ENCODE measurements at regions not wholly inside any gene's neighbourhood (a gene's known extent, or its start where the extent isn't known, plus 50 kb on each side); places are given as distances from the start of the nearest gene placed in this dataset.
"Not testable (repeated sequence)": the region's sequence is repeated elsewhere in the genome, so short reads cannot be mapped to it uniquely, and the experiment has no call there.

- not testable (repeated sequence) for H2AFZ ChIP-seq (ENCODE audit: low read length); DNase-seq (ENCODE audit: low read depth in 2 of 2); H3K79me2 ChIP-seq (ENCODE audit: control insufficient read depth, insufficient read depth, low read length); H3K4me3 ChIP-seq (replicated peaks in 1 of 4; ENCODE audit: control extremely low read depth in 1 of 4, insufficient read depth in 1 of 4, low read depth in 3 of 4, low read length in 4 of 4); H3K4me1 ChIP-seq (ENCODE audit: control insufficient read depth, extremely low read depth, insufficient read depth, low read length); H4K20me1 ChIP-seq (ENCODE audit: control insufficient read depth, extremely low read depth, insufficient read depth, low read length); H3K4me2 ChIP-seq (ENCODE audit: extremely low read depth, insufficient read depth, low read length); H3K9me3 ChIP-seq (ENCODE audit: control insufficient read depth, insufficient read depth, low read depth, low read length); H3K9ac ChIP-seq (ENCODE audit: insufficient read depth, low read length); H3K27ac ChIP-seq (ENCODE audit: insufficient read depth, low read length); H3K27me3 ChIP-seq (ENCODE audit: control insufficient read depth, insufficient read depth, low read length); H3K36me3 ChIP-seq (ENCODE audit: control insufficient read depth, insufficient read depth, low read length)
Measured at GRCh38 chr7:35919607-35920006, 118.8 kb downstream of the SEPTIN7 start.

DNA sequence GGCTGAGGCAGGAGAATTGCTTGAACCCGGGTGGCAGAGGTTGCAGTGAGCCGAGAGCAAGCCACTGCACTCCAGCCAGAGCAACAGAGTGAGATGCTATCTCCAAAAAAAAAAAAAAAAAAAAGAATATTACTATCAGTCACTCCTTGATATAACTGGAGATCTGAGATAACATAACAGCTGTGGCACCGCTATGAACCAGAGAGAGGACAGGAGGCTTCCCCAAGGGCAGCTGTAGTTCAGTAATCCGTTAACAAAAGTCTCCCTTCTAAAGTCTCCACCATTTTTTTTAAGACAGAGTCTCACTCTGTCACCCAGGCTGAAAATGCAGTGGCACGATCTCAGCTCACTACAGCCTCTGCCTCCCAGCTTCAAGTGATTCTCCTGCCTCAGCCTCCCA is 120.5 kb downstream of the SEPTIN7 start:
- H3K36me3 ChIP-seq (ENCODE audit: control insufficient read depth, insufficient read depth, low read length); H3K4me1 ChIP-seq (ENCODE audit: control insufficient read depth, extremely low read depth, insufficient read depth, low read length); H3K4me2 ChIP-seq (ENCODE audit: extremely low read depth, insufficient read depth, low read length): not testable (repeated sequence)

GRCh38 chr7:35924668-35925067 is 123.8 kb downstream of the SEPTIN7 start:
- H4K20me1 ChIP-seq (ENCODE audit: control insufficient read depth, extremely low read depth, insufficient read depth, low read length); H3K4me3 ChIP-seq (replicated peaks in 1 of 4; ENCODE audit: control extremely low read depth in 1 of 4, insufficient read depth in 1 of 4, low read depth in 3 of 4, low read length in 4 of 4); H3K9ac ChIP-seq (ENCODE audit: insufficient read depth, low read length); H3K9me3 ChIP-seq (ENCODE audit: control insufficient read depth, insufficient read depth, low read depth, low read length); H3K79me2 ChIP-seq (ENCODE audit: control insufficient read depth, insufficient read depth, low read length); H3K36me3 ChIP-seq (ENCODE audit: control insufficient read depth, insufficient read depth, low read length); H3K27me3 ChIP-seq (ENCODE audit: control insufficient read depth, insufficient read depth, low read length); DNase-seq (ENCODE audit: low read depth in 2 of 2); H3K4me2 ChIP-seq (ENCODE audit: extremely low read depth, insufficient read depth, low read length); H3K27ac ChIP-seq (ENCODE audit: insufficient read depth, low read length); H2AFZ ChIP-seq (ENCODE audit: low read length); H3K4me1 ChIP-seq (ENCODE audit: control insufficient read depth, extremely low read depth, insufficient read depth, low read length): not testable (repeated sequence)

More for the DNA sequence above, 120.5 kb downstream of the SEPTIN7 start:
- H3K79me2 ChIP-seq (ENCODE audit: control insufficient read depth, insufficient read depth, low read length); H3K9ac ChIP-seq (ENCODE audit: insufficient read depth, low read length); H2AFZ ChIP-seq (ENCODE audit: low read length); H3K4me3 ChIP-seq (replicated peaks in 1 of 4; ENCODE audit: control extremely low read depth in 1 of 4, insufficient read depth in 1 of 4, low read depth in 3 of 4, low read length in 4 of 4); H3K27ac ChIP-seq (ENCODE audit: insufficient read depth, low read length); H3K9me3 ChIP-seq (ENCODE audit: control insufficient read depth, insufficient read depth, low read depth, low read length); H3K27me3 ChIP-seq (ENCODE audit: control insufficient read depth, insufficient read depth, low read length); H4K20me1 ChIP-seq (ENCODE audit: control insufficient read depth, extremely low read depth, insufficient read depth, low read length); DNase-seq (ENCODE audit: low read depth in 2 of 2): not testable (repeated sequence)

GRCh38 chr7:35926966-35927365 is 126.1 kb downstream of the SEPTIN7 start:
- H2AFZ ChIP-seq (ENCODE audit: low read length); H3K9ac ChIP-seq (ENCODE audit: insufficient read depth, low read length); H3K4me3 ChIP-seq (replicated peaks in 1 of 4; ENCODE audit: control extremely low read depth in 1 of 4, insufficient read depth in 1 of 4, low read depth in 3 of 4, low read length in 4 of 4); H3K79me2 ChIP-seq (ENCODE audit: control insufficient read depth, insufficient read depth, low read length); H4K20me1 ChIP-seq (ENCODE audit: control insufficient read depth, extremely low read depth, insufficient read depth, low read length); H3K4me1 ChIP-seq (ENCODE audit: control insufficient read depth, extremely low read depth, insufficient read depth, low read length); DNase-seq (ENCODE audit: low read depth in 2 of 2); H3K27ac ChIP-seq (ENCODE audit: insufficient read depth, low read length); H3K36me3 ChIP-seq (ENCODE audit: control insufficient read depth, insufficient read depth, low read length); H3K27me3 ChIP-seq (ENCODE audit: control insufficient read depth, insufficient read depth, low read length); H3K9me3 ChIP-seq (ENCODE audit: control insufficient read depth, insufficient read depth, low read depth, low read length); H3K4me2 ChIP-seq (ENCODE audit: extremely low read depth, insufficient read depth, low read length): not testable (repeated sequence)

DNA sequence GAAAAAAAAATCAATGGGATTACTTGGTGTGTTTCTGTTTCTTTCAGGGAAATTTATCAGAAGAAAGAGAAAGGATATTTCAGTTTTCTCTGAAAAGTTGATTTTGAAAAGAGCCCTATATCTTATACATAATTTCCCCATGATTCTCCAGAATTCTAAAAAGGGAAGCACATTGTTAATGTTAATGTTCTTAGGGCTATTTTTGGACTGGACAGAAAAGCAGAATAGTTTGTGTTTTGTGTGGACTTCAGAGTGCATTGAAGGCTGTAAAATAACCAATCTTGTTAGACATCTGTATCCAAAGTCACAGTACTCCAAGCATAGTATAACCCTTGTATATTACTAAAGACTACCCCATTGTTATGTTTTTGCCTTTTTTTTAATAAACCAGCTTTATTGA is 130.3 kb downstream of the SEPTIN7 start:
- not testable (repeated sequence) for H2AFZ ChIP-seq (ENCODE audit: low read length); H3K27me3 ChIP-seq (ENCODE audit: control insufficient read depth, insufficient read depth, low read length); H3K36me3 ChIP-seq (ENCODE audit: control insufficient read depth, insufficient read depth, low read length); H3K9me3 ChIP-seq (ENCODE audit: control insufficient read depth, insufficient read depth, low read depth, low read length); H3K27ac ChIP-seq (ENCODE audit: insufficient read depth, low read length); H3K4me1 ChIP-seq (ENCODE audit: control insufficient read depth, extremely low read depth, insufficient read depth, low read length); H3K9ac ChIP-seq (ENCODE audit: insufficient read depth, low read length); DNase-seq (ENCODE audit: low read depth in 2 of 2); H3K4me3 ChIP-seq (replicated peaks in 1 of 4; ENCODE audit: control extremely low read depth in 1 of 4, insufficient read depth in 1 of 4, low read depth in 3 of 4, low read length in 4 of 4); H3K4me2 ChIP-seq (ENCODE audit: extremely low read depth, insufficient read depth, low read length); H3K79me2 ChIP-seq (ENCODE audit: control insufficient read depth, insufficient read depth, low read length); H4K20me1 ChIP-seq (ENCODE audit: control insufficient read depth, extremely low read depth, insufficient read depth, low read length)

DNA sequence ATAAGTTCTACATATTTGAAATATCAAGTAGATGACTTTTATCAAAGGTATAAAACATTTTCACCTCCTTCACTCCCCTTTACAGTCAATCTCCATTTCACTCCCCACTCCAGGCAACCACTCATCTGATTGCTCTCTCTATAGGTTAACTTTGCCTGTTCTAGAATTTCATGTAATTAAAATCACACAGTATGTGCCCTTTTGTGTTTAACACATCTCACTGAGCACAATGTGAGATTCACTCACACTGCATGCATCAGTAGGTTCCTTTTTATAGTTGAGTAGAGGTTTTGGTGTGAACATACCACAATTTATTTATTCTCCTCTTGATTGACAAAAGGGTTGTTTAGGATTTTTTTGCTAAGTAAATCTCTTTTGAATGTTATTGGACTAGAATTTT is 130.7 kb downstream of the SEPTIN7 start:
- H3K9me3 ChIP-seq (ENCODE audit: control insufficient read depth, insufficient read depth, low read depth, low read length); H3K79me2 ChIP-seq (ENCODE audit: control insufficient read depth, insufficient read depth, low read length); H3K4me3 ChIP-seq (replicated peaks in 1 of 4; ENCODE audit: control extremely low read depth in 1 of 4, insufficient read depth in 1 of 4, low read depth in 3 of 4, low read length in 4 of 4); H3K4me1 ChIP-seq (ENCODE audit: control insufficient read depth, extremely low read depth, insufficient read depth, low read length); H3K27me3 ChIP-seq (ENCODE audit: control insufficient read depth, insufficient read depth, low read length); DNase-seq (ENCODE audit: low read depth in 2 of 2); H2AFZ ChIP-seq (ENCODE audit: low read length); H3K36me3 ChIP-seq (ENCODE audit: control insufficient read depth, insufficient read depth, low read length); H3K9ac ChIP-seq (ENCODE audit: insufficient read depth, low read length); H3K4me2 ChIP-seq (ENCODE audit: extremely low read depth, insufficient read depth, low read length); H3K27ac ChIP-seq (ENCODE audit: insufficient read depth, low read length); H4K20me1 ChIP-seq (ENCODE audit: control insufficient read depth, extremely low read depth, insufficient read depth, low read length): not testable (repeated sequence)

DNA sequence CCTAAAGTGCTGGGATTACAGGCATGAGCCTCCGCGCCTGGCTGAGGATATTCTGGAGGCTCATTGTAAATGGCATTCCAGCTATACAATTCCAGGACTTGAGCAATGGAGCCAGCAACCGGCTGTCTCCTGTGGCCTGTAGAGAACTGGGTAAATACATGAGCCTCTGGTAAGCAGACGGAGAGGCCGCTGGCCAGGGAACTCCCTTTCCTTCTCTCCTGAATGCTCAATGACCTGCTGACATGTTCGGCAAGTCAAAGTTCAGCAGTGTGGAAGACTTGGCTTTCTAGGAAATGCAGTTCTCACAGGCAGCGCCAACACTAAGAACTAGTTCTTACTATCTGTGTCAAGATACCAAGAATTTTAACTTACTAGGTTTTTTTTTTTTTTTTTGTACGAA is 139.8 kb downstream of the SEPTIN7 start:
- not testable (repeated sequence) for H4K20me1 ChIP-seq (ENCODE audit: control insufficient read depth, extremely low read depth, insufficient read depth, low read length); H3K36me3 ChIP-seq (ENCODE audit: control insufficient read depth, insufficient read depth, low read length); H3K4me3 ChIP-seq (replicated peaks in 1 of 4; ENCODE audit: control extremely low read depth in 1 of 4, insufficient read depth in 1 of 4, low read depth in 3 of 4, low read length in 4 of 4); H3K4me2 ChIP-seq (ENCODE audit: extremely low read depth, insufficient read depth, low read length); H3K9ac ChIP-seq (ENCODE audit: insufficient read depth, low read length); H2AFZ ChIP-seq (ENCODE audit: low read length); H3K79me2 ChIP-seq (ENCODE audit: control insufficient read depth, insufficient read depth, low read length); H3K9me3 ChIP-seq (ENCODE audit: control insufficient read depth, insufficient read depth, low read depth, low read length); H3K4me1 ChIP-seq (ENCODE audit: control insufficient read depth, extremely low read depth, insufficient read depth, low read length); DNase-seq (ENCODE audit: low read depth in 2 of 2); H3K27ac ChIP-seq (ENCODE audit: insufficient read depth, low read length); H3K27me3 ChIP-seq (ENCODE audit: control insufficient read depth, insufficient read depth, low read length)
